ENCODE measurements at regions not wholly inside any gene's neighbourhood (a gene's known extent, or its start where the extent isn't known, plus 50 kb on each side); places are given as distances from the start of the nearest gene placed in this dataset.

DNA sequence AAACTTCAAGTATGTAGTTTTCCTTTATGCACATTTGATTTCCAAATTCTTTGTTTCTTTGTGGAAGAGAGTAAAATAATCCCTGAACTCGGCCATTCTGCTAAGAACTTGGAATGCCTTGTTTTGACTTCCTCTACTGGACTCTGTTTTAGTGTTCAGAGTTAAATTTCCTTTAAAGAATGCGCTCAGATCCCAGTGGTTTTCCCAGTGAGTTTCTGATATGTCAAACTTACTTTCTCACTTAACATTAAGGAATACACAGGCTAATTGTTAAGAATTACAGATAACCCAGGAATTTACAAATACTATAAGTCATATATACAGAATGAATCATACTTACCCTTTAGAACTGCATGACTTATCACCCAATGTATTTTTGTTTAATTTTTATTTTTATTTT, 1067.6 kb upstream of the CELF2 start:
- H3K56ac ChIP-seq (ENCODE audit: extremely low read depth, insufficient read depth, low read length), result no peak overlapping the region
- H3K18ac ChIP-seq (ENCODE audit: low read depth, low read length), result no peak overlapping the region
- H3K9me3 ChIP-seq (ENCODE audit: control insufficient read depth, insufficient read depth, low read length), result no peaks in the 10 kb centered on the region
- no peak overlapping the region for H2BK120ac ChIP-seq (ENCODE audit: low read depth, low read length)
- in situ Hi-C loops (cut with MboI; ENCODE audit: low sequenced_read_pairs) (no loop called here), dilution Hi-C loops (cut with HindIII; ENCODE audit: low sequenced_read_pairs, unreplicated experiment) (no loop called here), intact Hi-C loops (cut with micrococcal nuclease) (no loop called here)
- no peaks in the 10 kb centered on the region for H3K27me3 ChIP-seq (ENCODE audit: control insufficient read depth, insufficient read depth, low read length)
- BruUV-seq (replicated peaks), result no TSS peak
- ChIA-PET POLR2A (ENCODE audit: unreplicated experiment) (no interaction called here), CTCF (no interaction called here)
- H3K79me1 ChIP-seq (ENCODE audit: low read depth in 1 of 2, low read length in 2 of 2), result no peaks in the 10 kb centered on the region
- no peaks in the 10 kb centered on the region for H3K4me1 ChIP-seq (ENCODE audit: control insufficient read depth, insufficient read depth, low read length)
- WGBS, 2 experiments (ENCODE audit: extremely low coverage in 2 of 2, insufficient read length in 1 of 2), result no CpG with 5 or more reads among the region's 2 CpGs
- no peak overlapping the region for H4K8ac ChIP-seq (ENCODE audit: low read depth in 2 of 2, low read length in 2 of 2)
- DNase-seq (peak; percentile 14), ATAC-seq (ENCODE audit: low read depth) (peak; percentile 67)
- H3K4ac ChIP-seq (ENCODE audit: low read depth, low read length), result no peak overlapping the region
- no peak overlapping the region for H4K5ac ChIP-seq (ENCODE audit: low read depth, low read length)
- H2BK5ac ChIP-seq (ENCODE audit: low read depth, low read length, poor library complexity, severe bottlenecking), result no peak overlapping the region
- no peak for TF ChIP-seq USF2 (IDR thresholded peaks at IDR 0.05; ENCODE audit: low read depth, low read length)
- no peak for TF ChIP-seq ELK1 (IDR thresholded peaks at IDR 0.05; ENCODE audit: borderline replicate concordance, low read depth, low read length)
- TF ChIP-seq MXI1 (IDR thresholded peaks at IDR 0.05; ENCODE audit: borderline replicate concordance, low read depth, low read length), result no peak
- no peak for TF ChIP-seq CTCF (conservative IDR thresholded peaks at IDR 0.05; ENCODE audit: low read depth, low read length)
- TF ChIP-seq BHLHE40 (IDR thresholded peaks at IDR 0.05; ENCODE audit: low read depth, low read length), result no peak
- no peak overlapping the region for H3K4me2 ChIP-seq (ENCODE audit: low read depth, low read length)
- no peak overlapping the region for H3K4me3 ChIP-seq (ENCODE audit: insufficient read depth, low read depth, low read length)
- no peak overlapping the region for H2AK5ac ChIP-seq (ENCODE audit: low read depth, low read length)
- H3K14ac ChIP-seq (replicated peaks; ENCODE audit: low read depth, low read length), result no peak overlapping the region
- no peak overlapping the region for H2AFZ ChIP-seq (replicated peaks; ENCODE audit: low read length, poor library complexity)
- H3K9ac ChIP-seq (ENCODE audit: low read depth, low read length), result no peak overlapping the region
- H3K23ac ChIP-seq (ENCODE audit: low read depth, low read length), result no peak overlapping the region
- no peak overlapping the region for H3K27ac ChIP-seq (ENCODE audit: insufficient read depth, low read length)
- no peak overlapping the region for H2BK15ac ChIP-seq (ENCODE audit: low read depth, low read length)
- no peak overlapping the region for H2AK9ac ChIP-seq (replicated peaks; ENCODE audit: low read depth, low read length, poor library complexity)
- H2BK20ac ChIP-seq (ENCODE audit: low read depth, low read length), result no peak overlapping the region
- no peaks in the 10 kb centered on the region for H3K9me1 ChIP-seq (ENCODE audit: insufficient read depth, low read length)
- no peaks in the 10 kb centered on the region for H3K36me3 ChIP-seq (ENCODE audit: control insufficient read depth, insufficient read depth, low read length)
- no peak overlapping the region for H4K91ac ChIP-seq (ENCODE audit: insufficient read depth, low read depth, low read length)
- H4K20me1 ChIP-seq (ENCODE audit: insufficient read depth, low read length), result no peaks in the 10 kb centered on the region

Data from IMR-90 (cell line).